SK-N-MC (cell line): ENCODE measurements at regions not wholly inside any gene's neighbourhood (a gene's known extent, or its start where the extent isn't known, plus 50 kb on each side); places are given as distances from the start of the nearest gene placed in this dataset.

ENCODE experiments used
- EZH2 ChIP-seq: fragments of 200-600 bp; sonication (generic); IDR thresholded peaks from one replicate; pipeline ENCODE4 v1.6.1; 2017; ENCODE audit warnings: antibody characterized with exemption
- POLR2AphosphoS5 ChIP-seq: IDR thresholded peaks from 2 replicates; pipeline ENCODE4 v1.6.1; 2012; ENCODE audit warnings: mild to moderate bottlenecking, low read depth, low read length, borderline replicate concordance

DNA sequence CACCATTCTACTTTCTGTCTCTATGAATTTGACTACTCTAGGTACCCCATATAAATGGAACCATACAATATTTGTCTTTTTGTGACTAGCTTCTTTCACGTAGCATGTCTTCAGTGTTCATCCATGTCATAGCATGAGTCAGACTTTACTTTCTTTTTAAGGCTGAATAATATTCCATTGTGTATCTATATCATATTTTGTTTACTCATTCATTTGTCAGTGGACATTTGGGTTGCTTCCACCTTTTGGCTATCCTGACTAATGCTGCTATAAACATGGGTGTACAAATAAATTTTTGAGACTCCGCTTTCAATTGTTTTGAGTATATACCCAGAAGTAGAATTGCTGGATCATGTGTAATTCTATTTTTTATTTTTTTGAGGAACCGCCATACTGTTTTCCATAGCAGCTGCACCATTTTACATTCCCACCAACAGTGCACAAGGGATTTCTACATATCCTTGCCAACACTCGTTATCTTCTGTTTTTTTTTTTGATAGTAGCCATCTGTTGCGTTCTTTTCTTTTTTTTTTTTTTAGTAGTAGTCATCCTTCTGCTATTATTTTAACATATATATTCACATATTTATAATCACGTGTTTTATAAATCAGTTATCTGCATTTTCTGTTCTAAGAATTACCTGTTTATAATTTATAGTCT lies 158.0 kb upstream of the MED14 start:
- TF ChIP-seq EZH2 (no peak), POLR2AphosphoS5 (no peak)
